SH-SY5Y (cell line): ENCODE measurements at regions not wholly inside any gene's neighbourhood (a gene's known extent, or its start where the extent isn't known, plus 50 kb on each side); places are given as distances from the start of the nearest gene placed in this dataset.

ENCODE experiments used
- GATA2 ChIP-seq: IDR thresholded peaks from 2 replicates; pipeline ENCODE4 v1.6.1; 2011; ENCODE audit warnings: mild to moderate bottlenecking, low read depth, low read length
- GATA3 ChIP-seq: IDR thresholded peaks from 2 replicates; pipeline ENCODE4 v1.6.1; 2011; ENCODE audit warnings: low read depth, mild to moderate bottlenecking, low read length, moderate library complexity

DNA sequence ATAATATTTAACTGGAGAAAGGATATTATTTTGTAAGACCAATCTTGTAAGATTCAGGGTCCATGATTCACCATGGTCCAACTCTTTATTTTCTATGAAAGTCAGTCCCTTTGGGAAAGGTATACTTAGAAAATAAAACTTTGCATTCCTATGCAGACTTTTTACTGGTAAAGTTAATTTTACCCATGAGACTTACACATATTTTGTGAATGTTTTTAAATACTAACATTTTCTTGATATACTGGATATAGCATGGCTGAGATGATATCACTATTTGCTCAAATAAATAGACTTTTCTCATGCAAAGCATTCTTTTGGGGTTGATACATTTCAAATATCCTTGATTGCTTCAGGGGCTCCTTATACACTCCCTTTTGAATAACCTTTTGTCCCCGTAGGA, 512.1 kb downstream of the MAN2A1 start:
- no peak for TF ChIP-seq GATA2
- TF ChIP-seq GATA3: no peak
